ENCODE measurements at regions not wholly inside any gene's neighbourhood (a gene's known extent, or its start where the extent isn't known, plus 50 kb on each side); places are given as distances from the start of the nearest gene placed in this dataset.
"Not testable (repeated sequence)": the region's sequence is repeated elsewhere in the genome, so short reads cannot be mapped to it uniquely, and the experiment has no call there.

- Mint-ChIP-seq H3K9me3 (no peaks in the 10 kb centered on the region), H3K4me3 (no peak overlapping the region), H3K27me3 (no peaks in the 10 kb centered on the region), H3K27ac (ENCODE audit: low read depth) (no peak overlapping the region), H3K36me3 (ENCODE audit: insufficient read depth) (no peaks in the 10 kb centered on the region), H3K4me1 (no peaks in the 10 kb centered on the region)
- no peak for DNase-seq (ENCODE audit: low spot score in 2 of 2)
- no peak for ATAC-seq (replicated peaks; ENCODE audit: extremely low read depth, poor library complexity, severe bottlenecking)
These were observed 52.8 kb upstream of the SLC9A9 start for GRCh38 chr3:143901105-143901504.

DNA sequence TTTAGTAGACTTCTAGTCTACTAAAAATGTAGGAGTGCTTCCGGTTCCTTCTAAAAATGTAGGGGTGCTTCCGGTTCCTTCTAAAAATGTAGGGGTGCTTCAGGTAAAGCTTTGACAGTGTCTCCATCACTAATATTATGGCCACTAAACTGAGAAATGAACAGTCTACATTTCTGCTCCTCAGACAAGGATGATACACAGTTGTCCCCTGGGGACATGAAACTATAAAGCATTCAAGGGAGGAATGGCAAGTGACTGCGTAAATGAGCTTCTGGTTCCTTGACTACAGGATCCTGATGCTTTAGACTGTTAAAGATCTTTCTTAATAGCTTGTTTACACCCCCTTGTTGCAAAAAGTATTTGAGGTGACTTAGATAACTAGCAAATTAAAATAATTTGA is 53.9 kb upstream of the SLC9A9 start:
- H3K4me1 Mint-ChIP-seq = no peaks in the 10 kb centered on the region
- H3K27ac Mint-ChIP-seq (ENCODE audit: low read depth) = no peak overlapping the region
- ATAC-seq (replicated peaks; ENCODE audit: extremely low read depth, poor library complexity, severe bottlenecking) = no peak
- H3K4me3 Mint-ChIP-seq = no peak overlapping the region
- DNase-seq (ENCODE audit: low spot score in 2 of 2) = no peak
- H3K27me3 Mint-ChIP-seq = no peaks in the 10 kb centered on the region
- H3K36me3 Mint-ChIP-seq (ENCODE audit: insufficient read depth) = no peaks in the 10 kb centered on the region
- no peaks in the 10 kb centered on the region for H3K9me3 Mint-ChIP-seq

- H3K4me1 Mint-ChIP-seq = no peaks in the 10 kb centered on the region
- DNase-seq (ENCODE audit: low spot score in 2 of 2) (no peak), ATAC-seq (replicated peaks; ENCODE audit: extremely low read depth, poor library complexity, severe bottlenecking) (no peak)
- H3K27me3 Mint-ChIP-seq = peaks cover 71% of the 10 kb centered on the region
- no peaks in the 10 kb centered on the region for H3K9me3 Mint-ChIP-seq
- H3K4me3 Mint-ChIP-seq = no peak overlapping the region
- no peaks in the 10 kb centered on the region for H3K36me3 Mint-ChIP-seq (ENCODE audit: insufficient read depth)
- H3K27ac Mint-ChIP-seq (ENCODE audit: low read depth) = no peak overlapping the region
These were observed 60.9 kb upstream of the DIPK2A start for GRCh38 chr3:143910756-143911155.

- H3K9me3 Mint-ChIP-seq = no peaks in the 10 kb centered on the region
- H3K27me3 Mint-ChIP-seq = peaks cover 53% of the 10 kb centered on the region
- H3K4me3 Mint-ChIP-seq = no peak overlapping the region
- ATAC-seq (replicated peaks; ENCODE audit: extremely low read depth, poor library complexity, severe bottlenecking) (no peak), DNase-seq (ENCODE audit: low spot score in 2 of 2) (no peak)
- H3K27ac Mint-ChIP-seq (ENCODE audit: low read depth) = no peak overlapping the region
- no peaks in the 10 kb centered on the region for H3K4me1 Mint-ChIP-seq
- H3K36me3 Mint-ChIP-seq (ENCODE audit: insufficient read depth) = no peaks in the 10 kb centered on the region
These were observed 57.4 kb upstream of the DIPK2A start for GRCh38 chr3:143914257-143914656.

GRCh38 chr3:143918848-143919247 is 52.8 kb upstream of the DIPK2A start:
- Mint-ChIP-seq H3K9me3 (no peaks in the 10 kb centered on the region), H3K4me1 (no peaks in the 10 kb centered on the region), H3K27me3 (peaks cover 10% of the 10 kb centered on the region), H3K27ac (ENCODE audit: low read depth) (no peak overlapping the region), H3K36me3 (ENCODE audit: insufficient read depth) (no peaks in the 10 kb centered on the region), H3K4me3 (no peak overlapping the region)
- no peak for DNase-seq (ENCODE audit: low spot score in 2 of 2)
- ATAC-seq (replicated peaks; ENCODE audit: extremely low read depth, poor library complexity, severe bottlenecking) = no peak

DNA sequence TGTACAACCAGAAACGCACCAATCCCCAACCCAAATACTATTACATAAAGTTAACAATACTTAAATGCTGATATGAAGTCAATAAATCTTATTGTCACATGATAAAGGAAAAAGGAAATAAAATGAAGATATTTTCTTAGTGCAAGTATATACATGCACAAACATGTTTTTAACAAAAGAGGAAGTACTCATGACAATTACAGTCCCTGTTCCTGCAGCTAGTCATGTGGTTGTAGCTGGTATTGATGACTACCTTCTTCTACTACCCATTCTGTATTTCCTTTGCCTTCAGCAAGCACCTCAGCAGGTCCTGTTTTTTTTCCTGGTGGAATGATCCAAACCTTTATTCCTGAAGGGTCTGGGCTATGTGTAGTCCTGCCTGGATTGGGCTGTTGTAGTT is 50.4 kb upstream of the DIPK2A start:
- not testable (repeated sequence) for H3K27ac Mint-ChIP-seq (ENCODE audit: low read depth); H3K9me3 Mint-ChIP-seq; H3K4me3 Mint-ChIP-seq; H3K27me3 Mint-ChIP-seq; H3K4me1 Mint-ChIP-seq; DNase-seq (ENCODE audit: low spot score in 2 of 2); H3K36me3 Mint-ChIP-seq (ENCODE audit: insufficient read depth); ATAC-seq (replicated peaks; ENCODE audit: extremely low read depth, poor library complexity, severe bottlenecking)

All from central memory CD8-positive, alpha-beta T cell (primary cell).